Brain microvascular endothelial cell (primary cell): ENCODE measurements at regions not wholly inside any gene's neighbourhood (a gene's known extent, or its start where the extent isn't known, plus 50 kb on each side); places are given as distances from the start of the nearest gene placed in this dataset.
"Not testable (repeated sequence)": the region's sequence is repeated elsewhere in the genome, so short reads cannot be mapped to it uniquely, and the experiment has no call there.

Source experiments
- DNase-seq: peaks from one replicate; pipeline ENCODE4 v3.0.0-alpha.2; 2020
- H3K27ac ChIP-seq: fragments of 250-450 bp; sonication (Bioruptor Pico); 2 replicates; pipeline ENCODE4 v1.5.1; 2020; ENCODE audit warnings: mild to moderate bottlenecking, moderate library complexity
- H3K27me3 ChIP-seq: fragments of 250-450 bp; sonication (Bioruptor Pico); replicated peaks from 2 replicates; pipeline ENCODE4 v1.5.1; 2020; ENCODE audit warnings: mild to moderate bottlenecking
- H3K36me3 ChIP-seq: fragments of 250-450 bp; sonication (Bioruptor Pico); replicated peaks from 2 replicates; pipeline ENCODE4 v1.5.1; 2020; ENCODE audit warnings: mild to moderate bottlenecking
- H3K4me3 ChIP-seq: 2 replicates; pipeline ENCODE4 v1.5.1; 2011; ENCODE audit warnings: low read depth, mild to moderate bottlenecking, control low read depth, low read length, moderate library complexity
- in situ Hi-C: cut with HindIII; loops from 2 replicates; pipeline ENCODE4 v1.10.0; 2017; ENCODE audit warnings: low sequenced_read_pairs, low pct_ligation_motif_present
- TF ChIP-seq, protein P1 (sequence below): IDR thresholded peaks from 2 replicates; pipeline ENCODE4 v1.5.1; 2011; ENCODE audit warnings: low read depth, mild to moderate bottlenecking, moderate library complexity, low read length, control low read depth, inconsistent platforms; ENCODE audit errors: missing control alignments

DNA sequence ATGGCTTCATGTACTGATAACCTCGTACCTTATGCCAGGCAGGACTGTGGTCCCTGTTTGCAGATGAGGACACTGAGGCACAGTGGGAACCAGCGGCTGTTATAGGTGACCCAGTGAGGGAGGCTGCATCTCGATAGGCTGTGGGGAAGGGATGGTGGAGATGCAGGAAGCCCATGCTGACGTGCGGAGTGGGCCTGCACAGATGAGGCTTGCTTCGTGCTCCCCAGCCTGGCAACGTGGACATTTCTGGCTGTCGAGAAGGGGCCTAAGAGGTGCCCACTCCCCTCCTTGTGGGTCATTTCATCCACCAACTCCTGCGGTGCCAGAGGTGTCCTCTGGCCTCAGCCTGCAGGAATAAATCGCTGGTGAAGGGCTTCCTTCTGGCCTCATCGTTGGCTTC, 107.4 kb downstream of the SLC25A47 start:
- in situ Hi-C loops: no loop called here
- TF ChIP-seq, protein P1, sequence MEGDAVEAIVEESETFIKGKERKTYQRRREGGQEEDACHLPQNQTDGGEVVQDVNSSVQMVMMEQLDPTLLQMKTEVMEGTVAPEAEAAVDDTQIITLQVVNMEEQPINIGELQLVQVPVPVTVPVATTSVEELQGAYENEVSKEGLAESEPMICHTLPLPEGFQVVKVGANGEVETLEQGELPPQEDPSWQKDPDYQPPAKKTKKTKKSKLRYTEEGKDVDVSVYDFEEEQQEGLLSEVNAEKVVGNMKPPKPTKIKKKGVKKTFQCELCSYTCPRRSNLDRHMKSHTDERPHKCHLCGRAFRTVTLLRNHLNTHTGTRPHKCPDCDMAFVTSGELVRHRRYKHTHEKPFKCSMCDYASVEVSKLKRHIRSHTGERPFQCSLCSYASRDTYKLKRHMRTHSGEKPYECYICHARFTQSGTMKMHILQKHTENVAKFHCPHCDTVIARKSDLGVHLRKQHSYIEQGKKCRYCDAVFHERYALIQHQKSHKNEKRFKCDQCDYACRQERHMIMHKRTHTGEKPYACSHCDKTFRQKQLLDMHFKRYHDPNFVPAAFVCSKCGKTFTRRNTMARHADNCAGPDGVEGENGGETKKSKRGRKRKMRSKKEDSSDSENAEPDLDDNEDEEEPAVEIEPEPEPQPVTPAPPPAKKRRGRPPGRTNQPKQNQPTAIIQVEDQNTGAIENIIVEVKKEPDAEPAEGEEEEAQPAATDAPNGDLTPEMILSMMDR: no peak
- Histone ChIP-seq H3K4me3 (no peak overlapping the region), H3K27ac (no peak overlapping the region), H3K36me3 (no peaks in the 10 kb centered on the region), H3K27me3 (no peaks in the 10 kb centered on the region)
- no peak for DNase-seq

DNA sequence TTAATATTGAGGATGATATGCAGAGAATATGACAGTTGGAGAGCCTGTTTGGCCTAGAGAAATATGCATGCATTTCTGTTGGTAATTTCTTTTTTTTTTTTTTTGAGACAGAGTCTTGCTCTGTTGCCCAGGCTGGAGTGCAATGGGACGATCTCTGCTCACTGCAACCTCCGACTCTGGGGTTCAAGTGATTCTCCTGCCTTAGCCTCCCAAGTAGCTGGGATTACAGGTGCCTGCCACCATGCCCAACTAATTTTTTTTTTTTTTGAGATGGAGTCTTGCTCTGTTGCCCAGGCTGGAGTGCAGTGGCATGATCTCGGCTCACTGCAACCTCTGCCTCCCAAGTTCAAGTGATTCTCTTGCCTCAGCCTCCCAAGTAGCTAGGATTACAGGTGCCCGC, 108.3 kb downstream of the SLC25A47 start:
- H3K27me3 ChIP-seq, in situ Hi-C loops, H3K27ac ChIP-seq, H3K4me3 ChIP-seq, DNase-seq, H3K36me3 ChIP-seq: not testable (repeated sequence)

DNA sequence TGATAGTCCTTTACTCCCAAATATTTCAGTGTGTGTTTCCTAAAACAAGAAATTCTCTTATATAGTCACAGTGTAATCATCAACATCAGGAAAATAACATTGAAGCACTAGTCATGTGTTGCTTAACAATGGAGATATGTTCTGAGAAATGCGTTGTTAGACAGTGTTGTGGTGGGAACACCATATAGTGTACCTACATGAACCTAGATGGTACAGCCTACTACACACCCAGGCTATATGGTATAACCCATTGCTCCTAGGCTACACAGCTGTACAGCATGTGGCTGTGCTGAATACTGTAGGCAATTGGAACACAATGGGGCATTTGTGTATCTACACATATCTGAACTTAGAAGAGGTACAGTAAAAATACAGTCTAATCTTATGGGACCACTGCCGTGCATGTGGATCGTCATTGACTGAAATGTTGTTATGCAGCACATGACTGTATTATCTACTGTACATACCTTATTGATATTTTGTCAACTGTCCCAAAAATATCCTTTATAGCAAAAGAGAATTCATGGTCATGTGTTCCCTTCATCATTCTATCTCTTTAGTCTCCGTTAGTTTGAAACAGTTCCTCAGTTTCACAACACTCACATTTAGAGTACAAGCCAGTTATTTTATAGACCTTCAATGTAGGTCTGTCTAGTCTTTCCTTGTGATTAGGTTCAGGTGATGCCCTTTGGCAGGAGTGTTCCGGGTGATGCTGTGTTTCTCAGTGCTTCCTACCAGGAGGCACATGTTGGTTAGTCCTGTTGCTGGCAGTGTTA, 109.7 kb downstream of the SLC25A47 start:
- no peaks in the 10 kb centered on the region for H3K36me3 ChIP-seq
- H3K27ac ChIP-seq: no peak overlapping the region
- TF ChIP-seq, protein P1: no peak
- no peaks in the 10 kb centered on the region for H3K27me3 ChIP-seq
- no peak for DNase-seq
- in situ Hi-C loops: no loop called here
- no peak overlapping the region for H3K4me3 ChIP-seq

DNA sequence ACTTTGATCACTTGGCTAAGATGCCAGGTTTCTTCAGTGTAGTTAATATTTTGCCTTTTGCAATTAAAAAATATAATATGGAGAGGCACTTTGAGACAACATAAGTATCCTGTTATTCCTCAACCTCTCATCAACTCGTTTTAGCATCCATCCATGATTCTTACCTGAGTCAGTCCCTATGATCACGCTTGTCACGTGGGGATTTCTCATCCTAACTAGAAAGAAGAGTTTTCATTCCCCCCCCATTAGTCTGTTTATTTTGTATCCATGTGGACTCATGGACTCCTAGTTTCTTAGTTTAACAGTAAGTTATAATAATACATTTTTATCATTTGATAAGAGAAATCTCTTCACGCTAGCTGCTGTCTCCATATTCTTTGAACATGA, 110.3 kb downstream of the SLC25A47 start:
- TF ChIP-seq, protein P1: no peak
- Histone ChIP-seq H3K4me3 (no peak overlapping the region), H3K27ac (no peak overlapping the region), H3K36me3 (no peaks in the 10 kb centered on the region), H3K27me3 (no peaks in the 10 kb centered on the region)
- in situ Hi-C loops: no loop called here
- no peak for DNase-seq

DNA sequence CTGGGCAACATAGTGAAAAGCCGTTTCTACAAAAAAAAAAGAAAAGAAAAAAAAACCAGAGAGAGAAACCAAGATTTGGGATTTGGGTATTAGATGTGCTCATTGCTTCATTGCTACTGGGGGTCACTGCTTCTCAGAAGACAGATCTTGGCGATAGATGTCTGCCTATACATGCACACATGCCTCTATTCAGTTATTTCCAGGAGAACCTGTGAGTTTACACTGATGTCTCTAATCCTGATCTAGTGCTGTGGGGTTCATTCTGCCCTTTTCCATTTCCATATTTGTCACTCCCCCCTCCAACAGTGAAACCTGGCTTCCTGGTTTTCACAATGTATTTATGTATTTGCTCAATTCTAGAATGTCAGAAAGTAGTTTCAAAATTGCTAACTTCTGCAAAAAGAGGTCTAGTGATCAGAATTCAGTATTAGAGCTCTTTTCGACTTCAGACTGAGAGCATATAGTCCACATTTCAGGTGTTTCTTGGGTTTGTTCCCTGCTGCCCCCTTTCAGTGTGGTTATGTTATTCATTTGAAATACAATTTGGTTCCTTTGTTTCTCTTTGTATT, 111.0 kb downstream of the SLC25A47 start:
- no peak for DNase-seq
- in situ Hi-C loops: no loop called here
- no peak overlapping the region for H3K4me3 ChIP-seq
- H3K27me3 ChIP-seq: no peaks in the 10 kb centered on the region
- no peak overlapping the region for H3K27ac ChIP-seq
- H3K36me3 ChIP-seq: no peaks in the 10 kb centered on the region
- TF ChIP-seq, protein P1: no peak

DNA sequence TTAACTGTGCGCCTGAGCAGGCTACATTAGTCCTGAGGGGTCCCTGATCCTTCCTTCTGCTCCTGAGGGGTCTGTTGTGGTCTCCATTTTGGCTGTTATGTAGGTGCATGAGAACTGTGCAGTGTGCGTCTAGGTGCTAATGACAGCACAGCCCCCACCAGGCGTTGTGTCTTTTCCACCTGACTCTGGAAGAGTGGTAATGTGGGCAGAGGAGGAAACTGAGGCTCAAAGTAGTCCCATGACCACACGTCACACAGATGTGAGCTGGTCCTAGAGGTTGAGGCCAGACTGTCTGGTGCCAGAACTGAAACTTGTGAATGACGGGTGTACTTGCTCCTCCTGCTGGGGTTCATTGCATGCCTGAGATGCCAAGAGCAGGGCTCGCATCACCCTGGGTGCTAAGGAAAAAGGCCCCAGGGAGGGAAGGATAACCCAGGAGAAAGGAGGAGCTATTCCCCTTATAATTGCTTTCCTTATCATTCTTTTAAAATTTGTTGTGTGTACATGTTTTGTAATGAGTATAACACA, 111.8 kb downstream of the SLC25A47 start:
- TF ChIP-seq, protein P1: no peak
- no peak for DNase-seq
- H3K36me3 ChIP-seq: no peaks in the 10 kb centered on the region
- no peaks in the 10 kb centered on the region for H3K27me3 ChIP-seq
- in situ Hi-C loops: no loop called here
- no peak overlapping the region for H3K4me3 ChIP-seq
- H3K27ac ChIP-seq: no peak overlapping the region
